ENCODE measurements at regions not wholly inside any gene's neighbourhood (a gene's known extent, or its start where the extent isn't known, plus 50 kb on each side); places are given as distances from the start of the nearest gene placed in this dataset.

DNA sequence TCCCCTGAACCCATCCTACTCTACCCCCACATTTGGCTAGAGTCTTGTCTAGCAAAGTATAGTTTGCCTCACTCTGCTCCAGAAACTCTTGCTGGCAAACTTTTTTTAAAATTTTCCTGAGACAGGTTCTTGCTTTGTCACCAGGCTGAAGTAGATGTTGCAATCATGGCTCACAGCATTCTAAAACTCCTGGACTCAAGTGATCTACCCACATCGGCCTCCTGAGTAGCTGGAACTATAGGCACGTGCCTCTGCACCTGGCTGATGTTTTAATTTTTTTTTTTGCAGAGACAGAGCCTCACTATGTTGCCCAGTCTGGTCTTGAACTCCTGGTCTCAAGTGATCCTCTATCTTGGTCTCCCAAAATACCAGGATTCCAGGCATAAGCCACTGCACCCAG lies 175.8 kb upstream of the FBXL17 start:
- BruUV-seq (replicated peaks) = no TSS peak

More for the DNA sequence above, 175.8 kb upstream of the FBXL17 start:
- no peaks in the 10 kb centered on the region for H3K4me1 ChIP-seq (ENCODE audit: control insufficient read depth, extremely low read depth, insufficient read depth, low read length)
- no peaks in the 10 kb centered on the region for H3K9me1 ChIP-seq (replicated peaks; ENCODE audit: control insufficient read depth, extremely low read depth, insufficient read depth, low read length)
- ChIA-PET CTCF (no interaction called here), POLR2A (no interaction called here)
- intact Hi-C loops (cut with micrococcal nuclease) = no loop called here
- dilution Hi-C loops (cut with MboI; ENCODE audit: extremely low pct_ligation_motif_present, low sequenced_read_pairs) = no loop called here
- DNase-seq (ENCODE audit: low read depth, low spot score) (no peak), FAIRE-seq (no peak)
- no peak overlapping the region for H3K4me2 ChIP-seq (ENCODE audit: insufficient read depth, low read length)
- no peaks in the 10 kb centered on the region for H3K36me3 ChIP-seq (ENCODE audit: control insufficient read depth in 2 of 2, extremely low read depth in 1 of 2, insufficient read depth in 2 of 2, low read length in 2 of 2)
- H4K20me1 ChIP-seq (replicated peaks; ENCODE audit: control insufficient read depth, extremely low read depth, insufficient read depth, low read length) = no peaks in the 10 kb centered on the region
- no peak overlapping the region for H3K4me3 ChIP-seq (replicated peaks in 1 of 3; ENCODE audit: insufficient read depth in 1 of 3, low read depth in 1 of 3, low read length in 3 of 3)
- H2AFZ ChIP-seq (ENCODE audit: low read depth, low read length) = no peak overlapping the region
- H3K27me3 ChIP-seq (ENCODE audit: control insufficient read depth in 2 of 2, insufficient read depth in 2 of 2, low read length in 2 of 2) = no peaks in the 10 kb centered on the region
- no peaks in the 10 kb centered on the region for H3K9me3 ChIP-seq (replicated peaks; ENCODE audit: control insufficient read depth, insufficient read depth, low read length)
- no peaks in the 10 kb centered on the region for H3K79me2 ChIP-seq (ENCODE audit: control insufficient read depth, insufficient read depth, low read length)
- TF ChIP-seq, protein P1, sequence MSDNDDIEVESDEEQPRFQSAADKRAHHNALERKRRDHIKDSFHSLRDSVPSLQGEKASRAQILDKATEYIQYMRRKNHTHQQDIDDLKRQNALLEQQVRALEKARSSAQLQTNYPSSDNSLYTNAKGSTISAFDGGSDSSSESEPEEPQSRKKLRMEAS (IDR thresholded peaks at IDR 0.05; ENCODE audit: insufficient read depth, insufficient read length) = no peak
- TF ChIP-seq MYC (IDR thresholded peaks at IDR 0.05; ENCODE audit: low read depth, low read length) (no peak), GATA2 (IDR thresholded peaks at IDR 0.05; ENCODE audit: insufficient read depth, insufficient read length, low read depth, low read length) (no peak), POLR2A (IDR thresholded peaks at IDR 0.05; ENCODE audit: low read depth, low read length) (no peak), POLR2AphosphoS5 (IDR thresholded peaks at IDR 0.05; ENCODE audit: insufficient read depth, low read depth, low read length) (no peak), EZH2 (IDR thresholded peaks at IDR 0.05; ENCODE audit: borderline replicate concordance, low read depth, low read length, severe bottlenecking) (no peak), JUN (IDR thresholded peaks at IDR 0.05; ENCODE audit: borderline replicate concordance, insufficient read depth, insufficient read length, low read depth) (no peak)
- TF ChIP-seq, protein P2, sequence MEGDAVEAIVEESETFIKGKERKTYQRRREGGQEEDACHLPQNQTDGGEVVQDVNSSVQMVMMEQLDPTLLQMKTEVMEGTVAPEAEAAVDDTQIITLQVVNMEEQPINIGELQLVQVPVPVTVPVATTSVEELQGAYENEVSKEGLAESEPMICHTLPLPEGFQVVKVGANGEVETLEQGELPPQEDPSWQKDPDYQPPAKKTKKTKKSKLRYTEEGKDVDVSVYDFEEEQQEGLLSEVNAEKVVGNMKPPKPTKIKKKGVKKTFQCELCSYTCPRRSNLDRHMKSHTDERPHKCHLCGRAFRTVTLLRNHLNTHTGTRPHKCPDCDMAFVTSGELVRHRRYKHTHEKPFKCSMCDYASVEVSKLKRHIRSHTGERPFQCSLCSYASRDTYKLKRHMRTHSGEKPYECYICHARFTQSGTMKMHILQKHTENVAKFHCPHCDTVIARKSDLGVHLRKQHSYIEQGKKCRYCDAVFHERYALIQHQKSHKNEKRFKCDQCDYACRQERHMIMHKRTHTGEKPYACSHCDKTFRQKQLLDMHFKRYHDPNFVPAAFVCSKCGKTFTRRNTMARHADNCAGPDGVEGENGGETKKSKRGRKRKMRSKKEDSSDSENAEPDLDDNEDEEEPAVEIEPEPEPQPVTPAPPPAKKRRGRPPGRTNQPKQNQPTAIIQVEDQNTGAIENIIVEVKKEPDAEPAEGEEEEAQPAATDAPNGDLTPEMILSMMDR (IDR thresholded peaks at IDR 0.05; ENCODE audit: extremely low read depth in 1 of 2, insufficient read depth in 1 of 2, low read depth in 1 of 2, low read length in 2 of 2) = no peak
- no peak overlapping the region for H3K27ac ChIP-seq (ENCODE audit: insufficient read depth, low read depth, low read length)
- H3K9ac ChIP-seq (replicated peaks; ENCODE audit: extremely low read depth, insufficient read depth, low read length) = no peak overlapping the region

All from endothelial cell of umbilical vein (primary cell).